ENCODE measurements at regions not wholly inside any gene's neighbourhood (a gene's known extent, or its start where the extent isn't known, plus 50 kb on each side); places are given as distances from the start of the nearest gene placed in this dataset.

- CTCF ChIA-PET (ENCODE audit: partially characterized antibody): interaction anchor here (0.6 kb wide), 1 partner anchor 166 kb away, joined by 3 read pairs; no protein-coding TSS in a partner anchor
Measured at GRCh38 chr5:29543501-29543900, 1650.0 kb upstream of the CDH6 start.

More at GRCh38 chr5:29543501-29543900, 1650.0 kb upstream of the CDH6 start:
- Histone ChIP-seq H2AK5ac (ENCODE audit: low read depth, low read length) (no peak overlapping the region), H4K5ac (ENCODE audit: insufficient read length, low read depth, low read length) (no peak overlapping the region), H4K91ac (replicated peaks; ENCODE audit: insufficient read length, low read length) (no peak overlapping the region), H3K4me3 (ENCODE audit: extremely low read depth in 1 of 4, insufficient read depth in 2 of 4, low read depth in 3 of 4, low read length in 4 of 4) (no peak overlapping the region), H3K27me3 (replicated peaks in 1 of 4; ENCODE audit: control insufficient read depth in 3 of 4, extremely low read depth in 1 of 4, insufficient read depth in 3 of 4, low read length in 3 of 4) (no peaks in the 10 kb centered on the region), H3K4ac (replicated peaks; ENCODE audit: insufficient read length, low read depth, low read length) (no peak overlapping the region), H2BK5ac (ENCODE audit: low read depth, low read length) (no peak overlapping the region), H3K27ac (ENCODE audit: low read depth, low read length) (no peak overlapping the region), H2BK120ac (replicated peaks; ENCODE audit: low read depth, low read length) (no peak overlapping the region), H3K36me3 (ENCODE audit: control insufficient read depth in 2 of 4, insufficient read depth in 4 of 4, low read length in 3 of 4) (no peaks in the 10 kb centered on the region), H3K56ac (replicated peaks; ENCODE audit: insufficient read length, low read depth, low read length) (no peak overlapping the region), H3K9ac (replicated peaks in 1 of 4; ENCODE audit: extremely low read depth in 1 of 4, low read depth in 3 of 4, low read length in 3 of 4) (no peak overlapping the region), H3K23me2 (ENCODE audit: low read depth, low read length) (no peaks in the 10 kb centered on the region), H3K4me2 (ENCODE audit: insufficient read depth in 1 of 2, low read depth in 2 of 2, low read length in 2 of 2) (no peak overlapping the region), H2BK12ac (ENCODE audit: low read depth, low read length) (no peak overlapping the region), H3K14ac (ENCODE audit: insufficient read length) (no peak overlapping the region), H4K20me1 (replicated peaks in 1 of 2; ENCODE audit: control insufficient read depth in 1 of 2, insufficient read depth in 2 of 2, low read length in 2 of 2) (no peaks in the 10 kb centered on the region), H2BK15ac (ENCODE audit: low read length) (no peak overlapping the region), H2AFZ (ENCODE audit: low read length) (no peak overlapping the region), H3K23ac (ENCODE audit: insufficient read length) (no peak overlapping the region), H3K79me2 (ENCODE audit: control insufficient read depth in 1 of 2, insufficient read depth in 2 of 2, low read length in 2 of 2) (no peaks in the 10 kb centered on the region), H2BK20ac (ENCODE audit: low read length) (no peak overlapping the region), H3K18ac (ENCODE audit: extremely low read depth, low read length) (no peak overlapping the region), H4K8ac (ENCODE audit: extremely low read depth, insufficient read depth, low read length) (no peak overlapping the region), H3K9me3 (ENCODE audit: insufficient read depth in 2 of 2, low read depth in 1 of 2, low read length in 1 of 2) (peaks cover 4% of the 10 kb centered on the region in 2 experiments; a peak in 3 of 4 replicates), H3K79me1 (ENCODE audit: low read depth, low read length) (no peaks in the 10 kb centered on the region), H3K4me1 (replicated peaks in 1 of 4; ENCODE audit: control insufficient read depth in 3 of 4, insufficient read depth in 4 of 4, low read length in 3 of 4) (no peaks in the 10 kb centered on the region)
- POLR2A ChIA-PET (ENCODE audit: partially characterized antibody): no interaction called here
- DNase-seq (ENCODE audit: low read depth in 1 of 2, low spot score in 2 of 2): no peak
- WGBS, 2 experiments (ENCODE audit: extremely low coverage in 1 of 2, insufficient coverage in 1 of 2, insufficient read length in 1 of 2, insufficient replicate concordance in 2 of 2, low coverage in 1 of 2, low lambda C conversion rate in 2 of 2, missing lambda C conversion rate in 1 of 2): 87% methylated on average over 2 of the region's 2 CpGs; no CpG with 5 or more reads in 1 of the 2 experiments
- TF ChIP-seq CHD2 (IDR thresholded peaks at IDR 0.05; ENCODE audit: low read length): no peak
- TF ChIP-seq, protein P1, sequence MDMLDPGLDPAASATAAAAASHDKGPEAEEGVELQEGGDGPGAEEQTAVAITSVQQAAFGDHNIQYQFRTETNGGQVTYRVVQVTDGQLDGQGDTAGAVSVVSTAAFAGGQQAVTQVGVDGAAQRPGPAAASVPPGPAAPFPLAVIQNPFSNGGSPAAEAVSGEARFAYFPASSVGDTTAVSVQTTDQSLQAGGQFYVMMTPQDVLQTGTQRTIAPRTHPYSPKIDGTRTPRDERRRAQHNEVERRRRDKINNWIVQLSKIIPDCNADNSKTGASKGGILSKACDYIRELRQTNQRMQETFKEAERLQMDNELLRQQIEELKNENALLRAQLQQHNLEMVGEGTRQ (IDR thresholded peaks at IDR 0.05; ENCODE audit: low read length): no peak
- FAIRE-seq: no peak

Measured in H1 (cell line).